Muscle layer of duodenum (tissue), 2 donors: ENCODE measurements at regions not wholly inside any gene's neighbourhood (a gene's known extent, or its start where the extent isn't known, plus 50 kb on each side); places are given as distances from the start of the nearest gene placed in this dataset.

Experiments
- H3K27ac ChIP-seq: one replicate; pipeline ENCODE4 v1.7.0; 2013; ENCODE audit warnings: mild to moderate bottlenecking, low read length
- H3K27me3 ChIP-seq: one replicate; pipeline ENCODE4 v1.7.0; 2013; ENCODE audit warnings: low read depth, mild to moderate bottlenecking, control low read depth, low read length
- H3K36me3 ChIP-seq, 2 donors: one replicate each; pipeline ENCODE4 v1.7.0; 2013; ENCODE audit warnings: low read length in 2 of 2, control low read depth in 1 of 2, mild to moderate bottlenecking in 1 of 2; ENCODE audit not compliant: insufficient read depth in 2 of 2, control insufficient read depth in 1 of 2
- H3K4me1 ChIP-seq, 2 donors: one replicate each; pipeline ENCODE4 v1.7.0; 2013; ENCODE audit warnings: low read length in 2 of 2, mild to moderate bottlenecking in 2 of 2, control low read depth in 1 of 2, moderate library complexity in 1 of 2; ENCODE audit not compliant: insufficient read depth in 2 of 2, control insufficient read depth in 1 of 2
- H3K4me3 ChIP-seq, 2 donors: one replicate each; pipeline ENCODE4 v1.7.0; 2013; ENCODE audit warnings: low read length in 2 of 2, low read depth in 1 of 2, mild to moderate bottlenecking in 1 of 2
- H3K9me3 ChIP-seq, 2 donors: one replicate each; pipeline ENCODE4 v1.7.0; 2013; ENCODE audit warnings: low read length in 2 of 2, control low read depth in 1 of 2, mild to moderate bottlenecking in 1 of 2; ENCODE audit not compliant: control insufficient read depth in 1 of 2
- donor health status: healthy.

GRCh38 chr5:3542769-3543168 is 52.9 kb upstream of the IRX1 start:
- Histone ChIP-seq H3K36me3 (no peaks in the 10 kb centered on the region), H3K9me3 (no peaks in the 10 kb centered on the region), H3K4me3 (no peak overlapping the region), H3K27ac (no peak overlapping the region), H3K4me1 (no peaks in the 10 kb centered on the region), H3K27me3 (no peaks in the 10 kb centered on the region)

- no peaks in the 10 kb centered on the region for H3K9me3 ChIP-seq
- no peaks in the 10 kb centered on the region for H3K4me1 ChIP-seq
- no peak overlapping the region for H3K4me3 ChIP-seq
- no peaks in the 10 kb centered on the region for H3K36me3 ChIP-seq
- H3K27me3 ChIP-seq, result no peaks in the 10 kb centered on the region
- no peak overlapping the region for H3K27ac ChIP-seq
Observed at GRCh38 chr5:3542158-3542557, 53.5 kb upstream of the IRX1 start.

GRCh38 chr5:3538886-3539285 is 56.7 kb upstream of the IRX1 start:
- H3K27ac ChIP-seq, result no peak overlapping the region
- H3K4me1 ChIP-seq, result no peaks in the 10 kb centered on the region
- H3K36me3 ChIP-seq, result no peaks in the 10 kb centered on the region
- no peaks in the 10 kb centered on the region for H3K27me3 ChIP-seq
- peaks cover 0 to 9% of the 10 kb centered on the region in 2 donors for H3K9me3 ChIP-seq
- no peak overlapping the region for H3K4me3 ChIP-seq

DNA sequence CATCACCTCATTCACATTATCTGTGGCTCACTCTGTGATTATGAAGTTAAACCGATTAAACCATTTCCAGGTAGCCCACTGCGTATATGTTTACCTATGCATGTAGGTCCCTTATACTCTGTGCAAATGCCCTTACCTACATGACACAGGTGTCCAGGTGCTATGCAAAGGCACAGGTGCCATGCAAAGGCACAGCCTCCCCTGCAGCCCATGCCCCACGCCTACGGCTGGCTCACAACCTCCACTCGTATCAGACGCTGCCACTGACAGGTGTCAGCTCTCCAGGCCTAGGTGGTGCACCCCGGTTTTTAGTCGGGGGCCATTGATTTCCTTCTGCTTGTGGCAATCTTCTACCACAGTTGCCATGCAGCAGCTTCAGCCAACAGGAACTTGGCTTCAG is 57.7 kb upstream of the IRX1 start:
- Histone ChIP-seq H3K9me3 (peaks cover 0 to 9% of the 10 kb centered on the region in 2 donors), H3K4me3 (no peak overlapping the region), H3K36me3 (no peaks in the 10 kb centered on the region), H3K4me1 (no peaks in the 10 kb centered on the region), H3K27me3 (no peaks in the 10 kb centered on the region), H3K27ac (no peak overlapping the region)

- no peaks in the 10 kb centered on the region for H3K4me1 ChIP-seq
- H3K4me3 ChIP-seq, result no peak overlapping the region
- H3K27ac ChIP-seq, result no peak overlapping the region
- H3K27me3 ChIP-seq, result no peaks in the 10 kb centered on the region
- H3K9me3 ChIP-seq, result peaks cover 0 to 9% of the 10 kb centered on the region in 2 donors
- H3K36me3 ChIP-seq, result no peaks in the 10 kb centered on the region
Observed at GRCh38 chr5:3535414-3536211, 60.0 kb upstream of the IRX1 start.

GRCh38 chr5:3534997-3535396 is 60.6 kb upstream of the IRX1 start:
- Histone ChIP-seq H3K9me3 (peaks cover 0 to 9% of the 10 kb centered on the region in 2 donors), H3K27me3 (no peaks in the 10 kb centered on the region), H3K36me3 (no peaks in the 10 kb centered on the region), H3K4me3 (no peak overlapping the region), H3K27ac (no peak overlapping the region), H3K4me1 (no peaks in the 10 kb centered on the region)

- peaks cover 0 to 9% of the 10 kb centered on the region in 2 donors for H3K9me3 ChIP-seq
- H3K4me1 ChIP-seq, result no peaks in the 10 kb centered on the region
- H3K27me3 ChIP-seq, result no peaks in the 10 kb centered on the region
- H3K36me3 ChIP-seq, result no peaks in the 10 kb centered on the region
- no peak overlapping the region for H3K27ac ChIP-seq
- H3K4me3 ChIP-seq, result no peak overlapping the region
Observed at GRCh38 chr5:3531320-3531986, 64.2 kb upstream of the IRX1 start.

GRCh38 chr5:3530251-3530650 is 65.4 kb upstream of the IRX1 start:
- Histone ChIP-seq H3K27me3 (no peaks in the 10 kb centered on the region), H3K9me3 (peaks cover 0 to 7% of the 10 kb centered on the region in 2 donors), H3K4me1 (no peaks in the 10 kb centered on the region), H3K4me3 (no peak overlapping the region), H3K36me3 (no peaks in the 10 kb centered on the region), H3K27ac (no peak overlapping the region)

DNA sequence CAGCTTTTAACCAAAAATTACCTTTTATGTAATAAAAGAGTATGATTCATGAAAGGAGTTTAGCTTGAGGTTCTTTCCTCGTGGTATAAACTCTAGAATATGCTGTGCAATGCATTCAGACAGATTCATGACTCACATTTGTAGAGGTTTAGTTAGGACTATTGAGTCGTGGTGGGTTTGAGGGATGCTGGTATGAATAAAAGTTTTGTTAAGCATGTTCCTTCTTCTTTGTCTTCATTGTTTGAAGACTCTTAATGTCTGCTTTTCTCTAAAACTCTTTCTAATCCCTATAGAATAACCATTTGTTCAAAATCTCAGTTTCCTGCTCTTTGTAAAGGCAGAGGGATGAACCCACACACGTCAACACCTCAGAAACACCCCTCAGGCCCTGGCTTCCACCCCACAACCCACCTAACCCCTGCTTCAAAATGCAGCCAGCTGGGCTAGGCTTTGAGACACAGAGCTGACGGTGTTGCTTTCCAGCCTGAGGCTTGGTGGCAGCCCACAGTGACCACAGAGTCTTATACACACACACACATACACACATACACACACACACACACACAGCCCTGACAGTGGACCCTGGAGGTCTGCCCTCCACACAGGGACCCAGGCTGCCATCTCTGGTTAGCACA is 69.0 kb upstream of the IRX1 start:
- Histone ChIP-seq H3K27ac (no peak overlapping the region), H3K4me1 (no peaks in the 10 kb centered on the region), H3K36me3 (no peaks in the 10 kb centered on the region), H3K4me3 (no peak overlapping the region), H3K9me3 (peaks cover 0 to 4% of the 10 kb centered on the region in 2 donors), H3K27me3 (no peaks in the 10 kb centered on the region)

DNA sequence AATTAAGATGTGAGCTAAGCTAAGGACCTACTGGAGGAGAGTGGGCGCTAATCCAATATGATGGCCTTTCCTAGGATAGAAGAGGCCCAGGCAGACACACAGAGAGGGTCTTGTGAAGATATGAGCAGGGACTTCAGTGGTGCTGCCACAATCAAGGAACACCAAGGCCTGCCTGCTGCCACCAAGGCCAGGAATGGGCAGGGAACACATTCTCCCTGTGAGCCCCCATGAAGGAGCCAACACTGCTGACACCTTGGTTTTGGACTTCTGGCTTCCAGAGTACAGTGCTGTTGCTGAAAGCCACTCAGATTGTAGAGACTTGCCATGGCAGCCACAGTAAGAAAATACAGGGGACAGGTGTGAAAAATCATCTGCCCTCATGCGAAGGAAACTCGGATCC is 73.1 kb upstream of the IRX1 start:
- Histone ChIP-seq H3K4me1 (no peaks in the 10 kb centered on the region), H3K36me3 (no peaks in the 10 kb centered on the region), H3K4me3 (no peak overlapping the region), H3K27me3 (no peaks in the 10 kb centered on the region), H3K9me3 (peaks cover 0 to 4% of the 10 kb centered on the region in 2 donors), H3K27ac (no peak overlapping the region)

DNA sequence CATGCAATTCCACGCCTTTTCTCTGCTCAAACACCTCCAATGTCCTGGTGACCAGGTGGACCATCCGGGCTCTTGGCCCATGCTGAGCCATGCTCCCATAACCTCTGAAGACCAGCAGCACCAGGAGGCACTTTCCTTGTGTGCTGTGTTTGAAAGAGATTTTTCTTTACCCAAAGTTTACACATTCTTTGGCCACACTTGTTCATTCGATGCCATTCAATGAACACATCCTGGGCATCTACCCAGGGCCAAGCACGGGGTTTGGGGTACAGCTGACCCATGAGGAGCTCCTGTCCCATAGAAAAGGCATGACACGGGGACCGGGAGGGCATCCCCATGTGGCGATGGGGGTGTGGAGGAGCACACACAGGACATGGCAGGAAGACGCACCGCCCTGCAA is 77.1 kb upstream of the IRX1 start:
- Histone ChIP-seq H3K27me3 (no peaks in the 10 kb centered on the region), H3K36me3 (no peaks in the 10 kb centered on the region), H3K27ac (no peak overlapping the region), H3K4me1 (no peaks in the 10 kb centered on the region), H3K9me3 (no peaks in the 10 kb centered on the region), H3K4me3 (no peak overlapping the region)
